SU-DHL-6 (cell line): ENCODE measurements at regions not wholly inside any gene's neighbourhood (a gene's known extent, or its start where the extent isn't known, plus 50 kb on each side); places are given as distances from the start of the nearest gene placed in this dataset.

Source experiments
- H2AFZ ChIP-seq: fragments of 200-600 bp; sonication (generic); 2 replicates; pipeline ENCODE4 v1.6.1; 2014; ENCODE audit warnings: low read depth, mild to moderate bottlenecking, moderate library complexity, mixed read lengths, antibody characterized with exemption, low read length; ENCODE audit not compliant: severe bottlenecking
- H3F3A ChIP-seq: fragments of 200-600 bp; shearing (Covaris generic); 2 replicates; pipeline ENCODE4 v1.6.0; 2016; ENCODE audit warnings: antibody characterized with exemption, mild to moderate bottlenecking; ENCODE audit not compliant: insufficient read depth
- H3K27ac ChIP-seq: fragments of 200-600 bp; sonication (generic); 2 replicates; pipeline ENCODE4 v1.5.1; 2016; ENCODE audit warnings: low read depth, mild to moderate bottlenecking, low read length, moderate library complexity, mixed read lengths
- H3K27me3 ChIP-seq: fragments of 200-600 bp; sonication (generic), shearing (Covaris generic); 2 replicates; pipeline ENCODE4 v1.6.0; 2014; ENCODE audit warnings: mild to moderate bottlenecking, low read length
- H3K36me3 ChIP-seq: fragments of 200-600 bp; sonication (generic); 2 replicates; pipeline ENCODE4 v1.6.1; 2014; ENCODE audit warnings: mild to moderate bottlenecking, low read length, mixed read lengths
- H3K4me2 ChIP-seq: fragments of 300-600, 200-600 bp; shearing (Covaris generic), sonication (generic); 2 replicates; pipeline ENCODE4 v1.6.0; 2014; ENCODE audit warnings: low read length, low read depth, mild to moderate bottlenecking; ENCODE audit not compliant: poor library complexity, severe bottlenecking
- H3K4me3 ChIP-seq: fragments of 200-600 bp; sonication (generic); 2 replicates; pipeline ENCODE4 v1.5.1; 2014; ENCODE audit warnings: antibody characterized with exemption, low read length, mild to moderate bottlenecking, mixed read lengths; ENCODE audit not compliant: insufficient read depth, poor library complexity, severe bottlenecking
- H3K79me2 ChIP-seq: fragments of 200-600 bp; sonication (generic); 2 replicates; pipeline ENCODE4 v1.6.1; 2014; ENCODE audit warnings: mild to moderate bottlenecking, low read length, moderate library complexity; ENCODE audit not compliant: insufficient read depth
- H3K9ac ChIP-seq: fragments of 200-600 bp; sonication (generic); 2 replicates; pipeline ENCODE4 v1.7.0; 2014; ENCODE audit warnings: mild to moderate bottlenecking, low read length
- H3K9me2 ChIP-seq: fragments of 200-600 bp; sonication (generic); replicated peaks from 2 replicates; pipeline ENCODE4 v1.6.1; 2014; ENCODE audit warnings: low read length; ENCODE audit not compliant: insufficient read depth
- H3K9me3 ChIP-seq: fragments of 200-600 bp; sonication (generic); 2 replicates; pipeline ENCODE4 v1.6.1; 2014; ENCODE audit warnings: low read length, mixed read lengths; ENCODE audit not compliant: insufficient read depth
- H4K20me1 ChIP-seq: fragments of 200-600 bp; sonication (generic); 2 replicates; pipeline ENCODE4 v1.6.1; 2014; ENCODE audit warnings: low read depth, mild to moderate bottlenecking, antibody characterized with exemption, low read length, moderate library complexity, mixed read lengths
- EZH2phosphoT487 ChIP-seq: fragments of 200-600 bp; sonication (generic), shearing (Covaris generic); conservative IDR thresholded peaks from 2 replicates; pipeline ENCODE4 v1.6.1; 2018; ENCODE audit warnings: mild to moderate bottlenecking, antibody characterized with exemption, low read length, moderate library complexity, mixed read lengths
- TF ChIP-seq, protein P1 (sequence below): fragments of 200-600 bp; sonication (generic); IDR thresholded peaks from one replicate; pipeline ENCODE4 v1.5.1; 2017; ENCODE audit warnings: antibody characterized with exemption, mild to moderate bottlenecking, low read length, moderate library complexity; ENCODE audit not compliant: insufficient read depth, poor library complexity, severe bottlenecking

DNA sequence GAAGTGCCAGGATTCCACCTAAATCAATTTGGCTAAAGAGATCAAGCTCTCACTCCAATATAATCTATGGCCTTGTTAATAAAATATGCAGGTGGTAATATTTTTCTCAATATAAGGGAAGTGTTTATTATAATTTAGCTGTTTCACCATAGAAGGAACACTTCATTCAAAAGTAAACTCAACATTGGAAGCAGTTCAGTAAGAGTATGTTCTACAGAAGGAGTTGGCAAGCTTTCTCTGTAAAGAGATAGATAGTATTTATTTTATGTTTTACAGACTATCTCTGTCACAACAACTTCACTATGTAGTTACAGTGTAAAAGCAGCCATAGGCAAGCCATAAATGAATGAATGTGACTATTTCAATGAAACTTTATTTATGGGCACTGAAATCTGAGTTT lies 313.6 kb upstream of the ANO3 start:
- no peak overlapping the region for H3K4me3 ChIP-seq
- H3K27me3 ChIP-seq: no peaks in the 10 kb centered on the region
- H3F3A ChIP-seq: no peaks in the 10 kb centered on the region
- no peak overlapping the region for H3K4me2 ChIP-seq
- H3K36me3 ChIP-seq: no peaks in the 10 kb centered on the region
- no peaks in the 10 kb centered on the region for H3K9me2 ChIP-seq
- no peaks in the 10 kb centered on the region for H4K20me1 ChIP-seq
- H3K79me2 ChIP-seq: no peaks in the 10 kb centered on the region
- no peaks in the 10 kb centered on the region for H3K9me3 ChIP-seq
- H2AFZ ChIP-seq: peak overlapping the region; percentile 3
- H3K27ac ChIP-seq: no peak overlapping the region
- H3K9ac ChIP-seq: no peak overlapping the region
- TF ChIP-seq, protein P1, sequence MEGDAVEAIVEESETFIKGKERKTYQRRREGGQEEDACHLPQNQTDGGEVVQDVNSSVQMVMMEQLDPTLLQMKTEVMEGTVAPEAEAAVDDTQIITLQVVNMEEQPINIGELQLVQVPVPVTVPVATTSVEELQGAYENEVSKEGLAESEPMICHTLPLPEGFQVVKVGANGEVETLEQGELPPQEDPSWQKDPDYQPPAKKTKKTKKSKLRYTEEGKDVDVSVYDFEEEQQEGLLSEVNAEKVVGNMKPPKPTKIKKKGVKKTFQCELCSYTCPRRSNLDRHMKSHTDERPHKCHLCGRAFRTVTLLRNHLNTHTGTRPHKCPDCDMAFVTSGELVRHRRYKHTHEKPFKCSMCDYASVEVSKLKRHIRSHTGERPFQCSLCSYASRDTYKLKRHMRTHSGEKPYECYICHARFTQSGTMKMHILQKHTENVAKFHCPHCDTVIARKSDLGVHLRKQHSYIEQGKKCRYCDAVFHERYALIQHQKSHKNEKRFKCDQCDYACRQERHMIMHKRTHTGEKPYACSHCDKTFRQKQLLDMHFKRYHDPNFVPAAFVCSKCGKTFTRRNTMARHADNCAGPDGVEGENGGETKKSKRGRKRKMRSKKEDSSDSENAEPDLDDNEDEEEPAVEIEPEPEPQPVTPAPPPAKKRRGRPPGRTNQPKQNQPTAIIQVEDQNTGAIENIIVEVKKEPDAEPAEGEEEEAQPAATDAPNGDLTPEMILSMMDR: no peak
- no peak for TF ChIP-seq EZH2phosphoT487

GRCh38 chr11:26019386-26019785 lies 312.5 kb upstream of the ANO3 start:
- Histone ChIP-seq H3K9me2 (no peaks in the 10 kb centered on the region), H3K36me3 (no peaks in the 10 kb centered on the region), H3F3A (no peaks in the 10 kb centered on the region), H4K20me1 (no peaks in the 10 kb centered on the region), H3K27me3 (no peaks in the 10 kb centered on the region), H3K4me3 (no peak overlapping the region), H2AFZ (no peak overlapping the region), H3K4me2 (no peak overlapping the region), H3K9me3 (no peaks in the 10 kb centered on the region), H3K9ac (no peak overlapping the region), H3K27ac (no peak overlapping the region), H3K79me2 (no peaks in the 10 kb centered on the region)
- TF ChIP-seq, protein P1: no peak
- no peak for TF ChIP-seq EZH2phosphoT487

GRCh38 chr11:26021017-26021416 lies 310.9 kb upstream of the ANO3 start:
- H3K4me2 ChIP-seq: no peak overlapping the region
- H3K9ac ChIP-seq: no peak overlapping the region
- H3K79me2 ChIP-seq: no peaks in the 10 kb centered on the region
- no peaks in the 10 kb centered on the region for H3F3A ChIP-seq
- no peak overlapping the region for H3K27ac ChIP-seq
- H3K9me2 ChIP-seq: no peaks in the 10 kb centered on the region
- no peaks in the 10 kb centered on the region for H4K20me1 ChIP-seq
- H2AFZ ChIP-seq: no peak overlapping the region
- H3K27me3 ChIP-seq: no peaks in the 10 kb centered on the region
- H3K4me3 ChIP-seq: no peak overlapping the region
- TF ChIP-seq, protein P1: no peak
- TF ChIP-seq EZH2phosphoT487: no peak
- no peaks in the 10 kb centered on the region for H3K9me3 ChIP-seq
- no peaks in the 10 kb centered on the region for H3K36me3 ChIP-seq

GRCh38 chr11:26023057-26023456 lies 308.9 kb upstream of the ANO3 start:
- no peak for TF ChIP-seq EZH2phosphoT487
- TF ChIP-seq, protein P1: no peak

More at GRCh38 chr11:26023057-26023456, 308.9 kb upstream of the ANO3 start:
- no peaks in the 10 kb centered on the region for H3K9me2 ChIP-seq
- H4K20me1 ChIP-seq: no peaks in the 10 kb centered on the region
- no peaks in the 10 kb centered on the region for H3K79me2 ChIP-seq
- H3K9me3 ChIP-seq: no peaks in the 10 kb centered on the region
- H3K4me2 ChIP-seq: no peak overlapping the region
- H3K27ac ChIP-seq: no peak overlapping the region
- no peaks in the 10 kb centered on the region for H3F3A ChIP-seq
- no peaks in the 10 kb centered on the region for H3K36me3 ChIP-seq
- H3K4me3 ChIP-seq: no peak overlapping the region
- H3K9ac ChIP-seq: no peak overlapping the region
- H2AFZ ChIP-seq: no peak overlapping the region
- H3K27me3 ChIP-seq: no peaks in the 10 kb centered on the region
